Colon (tissue), 2 donors: ENCODE measurements at regions not wholly inside any gene's neighbourhood (a gene's known extent, or its start where the extent isn't known, plus 50 kb on each side); places are given as distances from the start of the nearest gene placed in this dataset.

Source experiments
- FAIRE-seq: peaks from 2 replicates; lab custom pipeline; 2012; peaks lifted over from hg19 to GRCh38; lab: Jason Lieb, UNC
- donor health status: control.
- donor health status: control.

DNA sequence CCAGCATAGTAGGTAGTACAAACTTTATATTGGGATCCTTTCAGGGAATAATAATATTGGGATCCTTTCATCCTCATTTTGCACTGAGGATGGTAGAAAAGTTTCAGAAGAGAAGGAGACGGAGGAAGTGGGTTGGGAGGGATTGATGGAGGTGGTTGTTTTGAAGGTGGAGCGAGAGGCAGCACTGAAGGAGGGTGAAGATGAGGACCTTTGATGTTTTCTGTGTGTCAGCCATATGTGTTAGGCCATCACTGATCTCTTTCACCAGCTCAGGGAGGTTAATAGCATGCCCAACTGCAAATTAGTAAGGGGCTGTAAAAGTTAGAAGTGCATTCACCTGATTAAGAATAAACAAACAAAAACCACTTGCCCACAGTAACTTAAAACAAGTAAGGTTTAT, 275.5 kb upstream of the B3GAT1 start:
- no peak for FAIRE-seq

DNA sequence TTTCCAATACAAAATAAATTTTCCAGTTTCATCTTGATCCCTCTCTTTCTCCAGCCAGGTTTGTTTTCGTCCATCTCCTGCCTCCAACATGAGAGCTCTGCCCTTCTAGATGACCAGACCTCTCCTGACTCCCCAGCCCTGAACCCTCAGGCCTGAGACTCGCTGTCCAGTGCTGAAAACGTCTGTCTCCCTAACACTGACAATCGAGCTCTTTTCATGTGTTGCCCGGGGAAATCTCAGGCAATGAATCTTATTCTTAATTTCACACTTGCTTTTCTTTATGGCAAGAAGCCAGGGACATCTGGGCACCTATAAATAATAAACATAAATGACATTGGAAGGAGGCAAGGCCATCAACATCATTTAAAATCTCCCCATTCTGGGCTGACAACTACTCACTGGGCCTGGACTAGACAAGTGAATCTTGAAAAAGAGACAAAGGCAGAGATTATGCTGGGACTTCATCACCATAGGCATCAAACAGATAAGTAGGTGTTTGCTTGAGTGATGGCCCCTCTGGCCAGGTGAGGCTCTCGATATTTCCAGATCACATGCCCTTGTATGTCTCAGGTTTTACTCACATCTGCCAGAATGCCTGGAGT, 274.5 kb upstream of the B3GAT1 start:
- no peak for FAIRE-seq

DNA sequence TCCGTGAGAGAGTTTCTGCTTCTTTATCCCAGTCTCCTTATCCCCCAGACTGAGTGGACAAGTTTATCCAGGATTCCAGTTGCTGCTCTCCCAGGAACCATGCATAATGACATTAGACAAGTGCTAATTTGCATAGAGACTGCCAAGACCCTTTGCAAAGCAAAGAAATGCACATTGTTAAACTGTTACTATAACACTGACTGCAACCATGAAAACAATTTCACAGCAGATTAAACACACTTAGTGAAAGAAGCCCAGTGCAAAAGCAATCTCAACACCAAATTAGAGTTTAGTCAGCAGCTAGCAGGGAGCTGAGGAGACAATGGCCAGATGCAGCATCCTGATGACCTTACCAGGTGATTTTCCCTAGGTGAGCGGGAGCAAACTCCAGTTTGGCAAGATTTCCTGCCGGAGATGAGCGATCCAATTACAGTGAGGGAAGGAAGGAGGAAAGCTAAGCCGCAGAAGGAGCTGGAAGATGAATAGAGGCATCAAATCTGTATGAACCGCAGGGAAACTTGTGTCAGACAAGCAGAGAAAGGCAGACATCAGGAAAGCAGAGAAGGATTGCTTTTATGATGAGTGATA, 273.8 kb upstream of the B3GAT1 start:
- no peak for FAIRE-seq

- no peak for FAIRE-seq
Observed at GRCh38 chr11:134684576-134684975, 272.5 kb upstream of the B3GAT1 start.

GRCh38 chr11:134683860-134684259, 271.8 kb upstream of the B3GAT1 start:
- no peak for FAIRE-seq

- FAIRE-seq = no peak
Observed at GRCh38 chr11:134682577-134682976, 270.5 kb upstream of the B3GAT1 start.

- FAIRE-seq = no peak
Observed at GRCh38 chr11:134679592-134679991, 267.6 kb upstream of the B3GAT1 start.

DNA sequence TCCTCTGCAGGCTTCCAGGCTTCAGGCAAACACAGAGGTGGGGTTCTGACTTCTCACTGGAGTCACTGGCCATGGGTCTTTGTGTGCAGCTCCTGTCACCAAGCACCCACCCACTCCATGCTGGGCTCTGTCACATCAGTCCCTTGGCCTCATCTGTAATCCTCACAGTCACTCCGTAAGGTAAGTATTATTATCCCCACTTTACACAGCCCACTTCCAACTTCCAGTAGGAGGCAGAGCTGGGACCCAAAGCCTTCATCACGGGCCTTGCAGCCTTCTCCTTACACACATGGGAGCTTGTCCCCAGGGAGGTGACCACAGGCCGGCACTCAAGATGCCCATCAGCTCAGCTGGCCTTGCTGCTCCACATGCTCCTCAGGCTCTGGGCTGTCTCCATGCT, 266.7 kb upstream of the B3GAT1 start:
- FAIRE-seq = no peak

DNA sequence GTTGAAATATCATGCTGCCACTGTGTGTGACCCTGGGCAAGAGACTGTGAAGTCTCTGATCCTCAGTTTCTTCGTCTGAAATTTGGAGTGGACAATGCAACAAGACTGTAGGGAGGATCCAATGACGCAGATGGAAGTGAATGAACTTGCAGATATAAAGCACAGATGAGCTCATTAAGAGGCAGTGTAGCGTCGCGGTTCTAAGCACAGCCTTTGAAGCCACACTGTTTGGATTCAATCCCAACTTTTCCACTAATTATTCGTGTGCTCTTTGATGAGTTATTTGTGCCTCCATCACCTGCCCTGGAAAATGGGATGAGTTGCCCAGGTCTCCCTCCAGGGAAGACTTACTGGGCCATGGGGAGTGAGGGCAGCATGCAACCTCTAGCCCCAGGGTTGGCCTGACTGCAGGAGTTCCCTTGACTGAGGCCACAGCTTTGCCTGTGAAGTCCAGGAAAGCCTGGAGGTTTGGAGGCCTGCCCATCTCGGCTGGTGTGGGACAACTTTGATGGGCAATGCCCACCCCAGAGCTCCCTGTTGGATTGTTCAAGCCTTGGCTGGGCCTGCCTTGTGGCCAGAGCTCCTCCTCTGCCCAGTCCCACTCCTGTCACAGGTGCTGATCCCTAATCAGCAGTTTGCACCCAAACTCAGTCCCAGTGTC, 266.0 kb upstream of the B3GAT1 start:
- no peak for FAIRE-seq

DNA sequence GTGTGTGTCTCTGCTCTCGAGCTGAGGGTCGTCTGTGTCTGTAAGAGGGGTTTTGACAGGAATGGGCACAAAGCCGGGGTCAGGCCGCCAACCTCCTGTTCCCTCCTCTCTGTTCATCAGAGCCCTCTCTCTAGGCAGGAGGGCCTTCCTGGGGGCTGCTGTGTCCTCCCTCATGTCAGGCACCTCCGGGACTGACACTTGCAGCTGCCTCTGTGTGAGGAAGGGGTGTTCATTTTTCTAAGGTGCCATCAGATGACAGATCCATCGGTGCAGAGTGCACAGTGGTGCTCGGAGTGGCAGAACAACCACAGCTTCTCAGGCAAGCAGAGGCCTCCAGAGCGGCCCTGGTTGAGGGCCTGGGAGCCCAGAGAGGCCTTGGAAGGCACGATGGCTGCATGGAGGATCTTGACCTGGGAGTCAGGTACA, 265.4 kb upstream of the B3GAT1 start:
- no peak for FAIRE-seq

DNA sequence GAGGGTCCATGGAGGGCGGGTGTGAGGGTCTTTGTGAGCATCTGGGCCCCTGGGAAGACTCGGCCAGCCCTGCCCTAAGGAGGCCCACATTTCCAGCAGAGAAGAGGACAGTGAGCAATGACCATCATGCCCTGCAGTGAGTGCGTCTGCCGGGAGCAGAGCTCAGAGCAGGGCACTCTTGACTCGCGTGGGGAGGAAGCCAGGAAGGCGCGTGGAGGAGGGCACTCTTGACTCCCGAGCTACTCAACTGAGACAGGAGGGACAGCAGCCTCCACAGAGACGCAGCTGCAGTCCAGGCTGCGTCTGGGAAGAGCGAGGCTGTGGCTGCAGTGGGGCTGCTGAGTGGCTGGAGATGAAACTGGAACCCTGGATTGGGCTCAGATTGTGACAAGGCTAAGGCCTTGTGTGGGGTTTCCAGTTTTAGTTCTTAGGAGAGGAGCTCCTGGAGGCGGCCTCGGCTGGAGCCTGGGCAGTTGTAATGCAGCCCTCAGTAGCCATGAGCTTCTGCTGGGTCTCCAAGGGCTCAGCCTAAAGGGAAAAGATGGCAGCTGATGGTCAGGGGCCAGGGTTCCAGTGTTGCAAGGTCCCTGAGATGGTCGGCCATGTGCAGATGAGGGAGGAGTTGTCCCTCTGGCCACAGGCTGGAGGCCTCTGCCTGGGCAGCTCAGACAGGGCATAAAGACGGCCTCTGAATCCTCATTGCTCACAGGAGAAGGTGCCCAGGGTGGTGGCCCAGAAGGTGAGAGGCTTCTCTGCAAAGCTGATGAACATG, 264.7 kb upstream of the B3GAT1 start:
- FAIRE-seq = no peak

- FAIRE-seq = no peak
Observed at GRCh38 chr11:134675983-134676382, 263.9 kb upstream of the B3GAT1 start.

DNA sequence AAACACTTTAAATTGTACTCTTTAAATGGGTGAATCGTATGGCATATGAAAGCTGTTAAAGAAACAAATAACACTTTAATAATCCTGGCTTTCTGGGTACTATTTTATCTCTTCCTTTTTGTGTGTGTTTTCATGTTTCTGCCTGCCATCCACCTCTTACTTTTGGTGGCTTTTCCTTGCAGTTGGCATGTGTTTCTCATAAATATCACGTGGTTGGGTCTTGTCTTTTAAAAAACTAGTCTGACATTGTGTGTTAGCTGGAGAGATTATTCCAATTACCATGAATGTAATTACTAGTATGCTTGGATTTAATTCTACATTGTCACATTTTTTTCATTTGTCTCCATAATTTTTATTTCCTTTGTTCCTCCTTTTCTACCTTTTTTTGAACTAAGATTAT, 262.9 kb upstream of the B3GAT1 start:
- FAIRE-seq = no peak

DNA sequence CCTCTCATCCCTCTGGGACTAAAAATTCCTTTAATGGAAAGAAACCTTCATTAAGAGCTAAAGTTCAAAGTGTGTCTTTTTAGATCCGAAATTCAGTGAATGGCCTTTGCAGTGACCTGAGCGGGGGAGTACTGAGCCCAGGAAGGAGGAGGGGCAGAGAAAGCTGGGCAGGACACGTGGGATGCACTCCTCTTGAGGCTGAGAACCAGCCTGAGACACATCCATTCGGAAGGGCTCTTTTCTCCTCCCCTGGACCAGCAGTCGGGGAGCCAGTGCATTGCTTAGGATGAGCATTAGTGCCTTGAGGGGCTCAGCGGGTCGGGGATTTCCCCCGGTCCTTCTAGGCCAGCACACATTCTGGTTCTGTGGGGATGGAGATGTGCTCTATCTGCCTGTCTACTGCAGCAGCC, 258.9 kb upstream of the B3GAT1 start:
- no peak for FAIRE-seq

GRCh38 chr11:134670247-134670782, 258.3 kb upstream of the B3GAT1 start:
- no peak for FAIRE-seq

- no peak for FAIRE-seq
Observed at GRCh38 chr11:134669796-134670195, 257.8 kb upstream of the B3GAT1 start.

- FAIRE-seq = no peak
Observed at GRCh38 chr11:134668796-134669195, 256.8 kb upstream of the B3GAT1 start.

- FAIRE-seq = no peak
Observed at GRCh38 chr11:134668076-134668475, 256.0 kb upstream of the B3GAT1 start.

DNA sequence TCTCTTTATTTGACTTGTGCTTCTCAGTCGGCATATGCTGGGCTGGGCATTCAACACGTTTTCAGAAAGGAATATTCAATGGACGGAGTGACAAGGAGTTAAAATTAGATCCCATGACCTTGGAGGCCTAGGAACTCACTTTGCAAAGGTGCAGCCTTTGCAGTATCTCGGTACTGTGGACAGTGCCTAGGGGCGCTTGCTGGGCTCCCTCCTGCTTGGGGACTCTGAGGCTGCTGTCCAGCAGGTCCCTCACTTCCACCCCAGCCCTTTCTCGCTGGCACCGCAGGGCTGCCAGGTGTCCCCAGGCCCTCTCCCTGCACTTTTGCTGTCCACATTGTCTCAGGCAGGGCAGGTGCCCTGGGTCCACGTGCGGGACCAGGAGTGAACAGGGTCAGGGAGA, 255.5 kb upstream of the B3GAT1 start:
- FAIRE-seq = no peak

GRCh38 chr11:134667175-134667500, 255.1 kb upstream of the B3GAT1 start:
- FAIRE-seq = no peak

DNA sequence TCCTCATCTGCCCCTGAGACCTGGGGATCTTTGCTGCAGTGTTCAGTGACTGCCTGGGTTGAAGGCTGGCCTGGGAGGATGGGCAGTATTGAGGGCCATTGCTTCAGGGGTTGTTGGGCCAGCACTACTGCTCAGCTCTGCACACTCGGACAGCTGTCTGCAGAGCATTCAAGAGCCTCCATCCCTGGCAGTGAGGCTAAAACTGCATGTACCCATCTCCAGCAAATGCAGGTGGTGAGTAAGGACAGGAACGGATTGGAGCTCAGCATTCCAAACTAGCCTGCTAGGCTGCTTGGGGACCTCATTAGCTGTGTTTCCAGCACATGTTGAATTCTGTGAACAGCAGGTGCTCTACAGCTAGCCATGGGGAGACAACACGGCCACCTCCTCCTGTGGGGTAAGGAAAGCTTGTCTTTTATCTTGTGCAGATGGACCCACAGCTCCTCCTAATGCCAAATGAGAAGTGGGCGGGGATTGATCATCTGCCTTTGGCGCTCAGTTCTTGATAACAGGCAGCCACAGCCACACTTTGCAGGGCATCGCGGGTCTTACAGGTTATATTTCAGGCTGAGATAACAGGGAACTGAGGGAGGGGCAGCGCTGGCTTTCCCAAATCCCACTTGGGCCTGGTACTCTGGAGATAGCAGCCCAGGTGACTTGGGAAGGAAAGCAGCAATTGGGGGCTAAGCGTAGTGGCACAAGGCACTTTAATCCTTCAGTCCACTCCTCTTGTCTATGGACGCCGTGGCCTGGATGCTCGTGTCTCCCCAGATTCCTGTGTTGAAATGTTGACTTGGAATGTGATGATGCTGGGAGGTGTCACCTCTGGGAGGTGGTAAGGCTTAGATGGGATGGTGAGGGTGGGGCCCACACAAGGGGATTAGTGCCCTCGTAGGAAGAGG, 254.5 kb upstream of the B3GAT1 start:
- FAIRE-seq = no peak
